ENCODE measurements at regions not wholly inside any gene's neighbourhood (a gene's known extent, or its start where the extent isn't known, plus 50 kb on each side); places are given as distances from the start of the nearest gene placed in this dataset.

GRCh38 chr9:135240871-135241311, 153.4 kb downstream of the OLFM1 start:
- no peak for DNase-seq

- no peak for DNase-seq
Measured at GRCh38 chr9:135241381-135242048, 154.0 kb downstream of the OLFM1 start.

GRCh38 chr9:135242049-135242396, 154.6 kb downstream of the OLFM1 start:
- DNase-seq = no peak

GRCh38 chr9:135242406-135242805, 154.9 kb downstream of the OLFM1 start:
- DNase-seq = no peak

GRCh38 chr9:135243201-135244190, 156.0 kb downstream of the OLFM1 start:
- no peak for DNase-seq

- DNase-seq = no peak
Measured at GRCh38 chr9:135244271-135245221, 157.1 kb downstream of the OLFM1 start.

GRCh38 chr9:135245482-135246247, 158.2 kb downstream of the OLFM1 start:
- DNase-seq = no peak

- DNase-seq = no peak
Measured at GRCh38 chr9:135246248-135247205, 159.1 kb downstream of the OLFM1 start.

- no peak for DNase-seq
Measured at GRCh38 chr9:135247227-135247930, 159.9 kb downstream of the OLFM1 start.

- DNase-seq = no peak
Measured at GRCh38 chr9:135248111-135248510, 160.6 kb downstream of the OLFM1 start.

GRCh38 chr9:135248721-135249120, 161.3 kb downstream of the OLFM1 start:
- no peak for DNase-seq

- DNase-seq = no peak
Measured at GRCh38 chr9:135249191-135249590, 161.7 kb downstream of the OLFM1 start.

- no peak for DNase-seq
Measured at GRCh38 chr9:135249711-135250110, 162.2 kb downstream of the OLFM1 start.

GRCh38 chr9:135251331-135251761, 163.9 kb downstream of the OLFM1 start:
- DNase-seq = no peak

GRCh38 chr9:135251996-135252760, 164.7 kb downstream of the OLFM1 start:
- DNase-seq = no peak

GRCh38 chr9:135252980-135253304, 165.5 kb downstream of the OLFM1 start:
- DNase-seq = no peak

GRCh38 chr9:135253305-135254004, 166.0 kb downstream of the OLFM1 start:
- no peak for DNase-seq

- DNase-seq = no peak
Measured at GRCh38 chr9:135254176-135255032, 166.9 kb downstream of the OLFM1 start.

All from fibroblast of skin of right quadriceps (primary cell).